Heart right ventricle (tissue), 16 donors: ENCODE measurements at regions not wholly inside any gene's neighbourhood (a gene's known extent, or its start where the extent isn't known, plus 50 kb on each side); places are given as distances from the start of the nearest gene placed in this dataset.
A peak's percentile ranks its signal among the peaks of the same experiment; 100 is the strongest.

ENCODE experiments used
- ATAC-seq, 8 donors: fragments of 200-7000 bp; cut with Tn5 transposase; one replicate each; pipeline ENCODE4 v1.9.1; 2020; ENCODE audit warnings: mild to moderate bottlenecking in 8 of 8, moderate library complexity in 8 of 8, moderate number of reproducible peaks in 1 of 8
- DNase-seq, 2 donors: peaks; one replicate each; pipeline ENCODE4 v3.0.0-alpha.2; 2020
- H3K27ac ChIP-seq, 10 donors: fragments of 200-600 bp; sonication (generic) in 2 of 10; one replicate each; pipeline versions ENCODE4 v1.5.0 to v1.8.0; 2020 to 2022; ENCODE audit warnings: mild to moderate bottlenecking in 3 of 10
- H3K27me3 ChIP-seq, 7 donors: fragments of 200-600 bp; one replicate each; pipeline ENCODE4 v1.8.0; 2021 to 2022; ENCODE audit warnings: mild to moderate bottlenecking in 2 of 7
- H3K36me3 ChIP-seq, 9 donors: fragments of 200-600 bp; sonication (generic) in 1 of 9; one replicate each; pipeline versions ENCODE4 v1.5.0 to v1.8.0; 2020 to 2022; ENCODE audit warnings: mild to moderate bottlenecking in 2 of 9
- H3K4me1 ChIP-seq, 9 donors: fragments of 200-600 bp; sonication (generic) in 1 of 9; one replicate each; pipeline versions ENCODE4 v1.5.0 to v1.8.0; 2020 to 2022; ENCODE audit warnings: mild to moderate bottlenecking in 4 of 9
- H3K4me3 ChIP-seq, 10 donors: fragments of 200-600 bp; sonication (generic) in 2 of 10; one replicate each; pipeline versions ENCODE4 v1.5.0 to v1.8.0; 2020 to 2022; ENCODE audit warnings: mild to moderate bottlenecking in 7 of 10, moderate library complexity in 2 of 10
- H3K9me3 ChIP-seq, 11 donors: fragments of 200-600 bp in 10 of 11; sonication (generic) in 2 of 11; one replicate each; pipeline versions ENCODE4 v1.5.0 to v1.8.0; 2013 to 2022; ENCODE audit warnings: mild to moderate bottlenecking in 2 of 11, control low read depth in 1 of 11, moderate library complexity in 1 of 11
- WGBS, 2 donors: extraction: QIAGEN DNeasy Blood & Tissue Kit; methylation state at CpG; one replicate each; pipeline ENCODE4 v1.1.7; 2013; ENCODE audit warnings: inconsistent platforms in 1 of 2; 5-methylcytosine and 5-hydroxymethylcytosine counted together
- intact Hi-C, 10 donors: fragments of 100-400 bp; cut with DNase I; formaldehyde crosslinking; loops; one replicate each; pipeline versions ENCODE4 v1.11.1 to v1.14.2; 2022
- TF ChIP-seq, protein P1 (sequence below), 9 donors: fragments of 200-600 bp; sonication (generic) in 2 of 9; IDR thresholded peaks; one replicate each; pipeline versions ENCODE4 v1.5.0 to v1.8.0; 2021 to 2022; ENCODE audit warnings: antibody characterized with exemption in 9 of 9, mild to moderate bottlenecking in 5 of 9, moderate library complexity in 1 of 9
- donor health status: Arrhythmogenic right ventricular cardiomyopathy.
- donor health status: ischemic (EF 13 %, LVEDD 7.1; RV severe dilation, severe dysfunction).
- donor health status: healthy with polysubstance abuse.
- donor health status: DM: no; HTN: yes; CAD: no.
- donor health status: DM: no; HTN: no; CAD: no.
- donor health status: ischemic (EF 25% LVEDD 6.9; RV normal size, moderate dysfunction).
- donor health status: ischemic (EF 25% LVEDD 5.7; RV mildly dilated, moderate dysfunction).
- donor health status: healthy.
- donor health status: DM: yes; HTN: yes; CAD: no.
- donor health status: Ischemic cardiomyopathy.
- donor health status: ischemic (EF 35%, LVEDD 5.7; RV mildly dilated, moderate dysfunction).
- donor health status: nonischemic (EF 11% LVEDD 7.7; RV severe dilation, severe dysfunction).
- donor health status: DM: yes; HTN: yes; CAD: no.
- donor health status: PGD.
- donor health status: ischemic (EF 29% LVEDD 5.4; RV normal size, mild dysfunction).
- donor health status: nonischemic (EF 23%, LVEDD 6.1; RV moderate dilation, normal function).

DNA sequence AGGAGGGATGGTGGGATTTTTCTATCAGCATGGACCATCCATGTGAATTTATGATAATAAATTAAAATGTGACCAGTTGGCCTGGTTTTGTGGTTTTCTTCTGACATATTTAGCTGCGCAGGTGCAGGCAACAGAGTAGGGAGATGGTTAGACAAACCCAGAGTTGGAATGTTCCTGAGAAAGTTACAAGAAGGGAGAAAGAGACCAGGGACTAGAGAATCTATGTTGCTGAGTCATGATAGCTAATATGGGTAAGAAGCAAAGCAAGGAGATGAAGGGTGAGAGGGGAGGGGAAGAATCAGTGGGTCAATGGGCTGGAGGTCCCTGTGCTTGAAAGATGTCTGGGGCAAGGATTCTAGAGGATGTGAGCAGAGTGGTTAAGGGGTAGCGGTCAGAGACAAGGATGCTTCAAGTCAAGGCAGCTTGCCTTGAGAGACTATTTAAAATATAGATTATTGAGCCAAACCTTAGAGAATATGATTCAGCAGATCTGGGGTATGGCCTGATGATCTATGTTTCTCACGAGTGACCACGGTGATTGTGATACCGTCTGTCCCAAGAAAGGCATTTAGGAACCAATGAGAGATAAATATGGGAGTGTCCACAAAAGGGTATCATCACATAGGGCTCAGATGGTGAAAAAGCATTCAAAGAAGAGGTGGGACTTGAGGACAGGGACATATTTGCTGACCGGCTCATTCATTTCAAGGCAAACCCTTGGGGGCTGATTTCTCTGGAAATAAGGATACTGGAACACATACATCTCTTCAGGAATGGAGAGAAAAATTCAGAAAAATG lies 219.7 kb upstream of the PLD5 start:
- Histone ChIP-seq H3K9me3 (peaks cover 0 to 18% (median 0%) of the 10 kb centered on the region in 11 donors), H3K27me3 (no peaks in the 10 kb centered on the region), H3K27ac (no peak overlapping the region), H3K36me3 (no peaks in the 10 kb centered on the region), H3K4me3 (no peak overlapping the region), H3K4me1 (peaks cover 0 to 5% (median 0%) of the 10 kb centered on the region in 9 donors)
- intact Hi-C loops, result no loop called here
- DNase-seq, result no peak
- 77 to 81% methylated on average over 6 of the region's 6 CpGs for WGBS, 2 donors
- no peak for ATAC-seq
- TF ChIP-seq, protein P1, sequence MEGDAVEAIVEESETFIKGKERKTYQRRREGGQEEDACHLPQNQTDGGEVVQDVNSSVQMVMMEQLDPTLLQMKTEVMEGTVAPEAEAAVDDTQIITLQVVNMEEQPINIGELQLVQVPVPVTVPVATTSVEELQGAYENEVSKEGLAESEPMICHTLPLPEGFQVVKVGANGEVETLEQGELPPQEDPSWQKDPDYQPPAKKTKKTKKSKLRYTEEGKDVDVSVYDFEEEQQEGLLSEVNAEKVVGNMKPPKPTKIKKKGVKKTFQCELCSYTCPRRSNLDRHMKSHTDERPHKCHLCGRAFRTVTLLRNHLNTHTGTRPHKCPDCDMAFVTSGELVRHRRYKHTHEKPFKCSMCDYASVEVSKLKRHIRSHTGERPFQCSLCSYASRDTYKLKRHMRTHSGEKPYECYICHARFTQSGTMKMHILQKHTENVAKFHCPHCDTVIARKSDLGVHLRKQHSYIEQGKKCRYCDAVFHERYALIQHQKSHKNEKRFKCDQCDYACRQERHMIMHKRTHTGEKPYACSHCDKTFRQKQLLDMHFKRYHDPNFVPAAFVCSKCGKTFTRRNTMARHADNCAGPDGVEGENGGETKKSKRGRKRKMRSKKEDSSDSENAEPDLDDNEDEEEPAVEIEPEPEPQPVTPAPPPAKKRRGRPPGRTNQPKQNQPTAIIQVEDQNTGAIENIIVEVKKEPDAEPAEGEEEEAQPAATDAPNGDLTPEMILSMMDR (IDR thresholded peaks at IDR 0.05), result no peak

DNA sequence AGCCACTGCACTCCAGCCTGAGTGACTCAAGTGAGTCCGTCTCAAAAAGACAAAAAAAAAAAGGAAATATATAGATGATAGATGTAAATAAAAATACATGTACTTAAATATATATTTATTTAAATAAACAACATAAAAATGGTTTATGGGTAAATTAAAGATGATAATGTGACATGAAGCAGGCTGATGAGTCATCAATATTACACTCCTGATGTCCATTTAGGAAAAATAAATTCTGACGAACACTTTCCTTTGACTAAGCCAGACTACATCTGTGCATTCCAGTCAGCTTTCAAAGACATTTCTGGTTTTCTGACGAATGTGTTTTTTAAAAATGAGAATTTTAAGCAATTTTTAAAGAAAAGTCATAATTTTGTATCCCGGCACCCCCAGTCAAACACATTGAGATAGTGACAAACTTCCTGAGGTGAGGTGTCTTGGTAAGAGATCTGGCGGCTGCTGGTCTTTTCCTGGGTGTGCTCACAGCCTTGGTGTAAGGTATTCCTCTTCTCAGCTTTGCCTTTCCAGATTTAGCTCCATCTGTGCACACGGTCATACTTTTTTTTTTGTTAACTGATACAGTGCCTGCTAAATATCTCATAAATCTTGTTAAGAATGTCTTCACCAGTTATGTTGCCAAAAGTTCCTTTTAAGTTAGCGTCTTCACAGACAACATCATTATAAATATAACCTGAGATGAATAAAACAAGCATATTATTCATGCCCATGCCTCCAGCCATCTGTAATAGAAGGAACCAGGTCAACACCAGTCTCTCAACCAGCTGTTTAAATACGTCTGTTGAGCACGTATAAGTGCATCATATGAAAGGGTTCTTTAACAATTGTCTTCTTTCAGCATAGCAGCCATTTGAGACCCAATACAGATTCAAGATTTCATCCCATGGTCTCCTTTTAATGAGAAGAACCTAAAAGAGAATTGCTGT lies 214.5 kb upstream of the PLD5 start:
- Histone ChIP-seq H3K9me3 (peaks cover 0 to 16% (median 0%) of the 10 kb centered on the region in 11 donors), H3K4me3 (no peak overlapping the region), H3K4me1 (peaks cover 0 to 8% (median 0%) of the 10 kb centered on the region in 9 donors), H3K27ac (no peak overlapping the region), H3K27me3 (no peaks in the 10 kb centered on the region), H3K36me3 (no peaks in the 10 kb centered on the region)
- WGBS, 2 donors, result 77 to 82% methylated on average over 9 of the region's 9 CpGs
- ATAC-seq (no peak), DNase-seq (no peak)
- TF ChIP-seq, protein P1 (IDR thresholded peaks at IDR 0.05), result no peak
- intact Hi-C loops, result no loop called here

DNA sequence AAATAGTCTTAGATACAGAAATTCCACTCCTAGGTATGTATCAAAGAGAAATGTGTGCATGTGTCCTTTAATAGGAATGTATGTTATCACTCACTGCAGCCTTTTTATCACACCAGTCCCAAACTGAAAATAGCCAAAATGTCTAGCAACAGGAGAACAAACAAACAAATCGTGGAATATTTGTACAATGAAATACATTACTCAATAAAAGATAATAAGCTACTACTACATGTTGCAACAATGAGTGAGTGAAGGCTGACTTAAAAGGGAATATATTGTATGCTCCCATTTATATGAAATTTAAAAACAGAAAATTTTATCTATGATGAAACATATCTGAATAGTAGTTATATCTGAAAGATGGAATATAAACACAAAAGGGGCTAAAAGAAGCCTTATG lies 212.1 kb upstream of the PLD5 start:
- no peak for DNase-seq
- H3K36me3 ChIP-seq, result no peaks in the 10 kb centered on the region
- H3K9me3 ChIP-seq, result peaks cover 0 to 23% (median 0%) of the 10 kb centered on the region in 11 donors
- intact Hi-C loops, result no loop called here
- peaks cover 0 to 8% (median 0%) of the 10 kb centered on the region in 9 donors for H3K4me1 ChIP-seq
- peak overlapping the region in 2 of 10 donors; percentile 23 to 26 for H3K27ac ChIP-seq
- TF ChIP-seq, protein P1 (IDR thresholded peaks at IDR 0.05), result no peak
- peak in 2 of 8 donors; percentile 33 to 82 for ATAC-seq
- H3K27me3 ChIP-seq, result no peaks in the 10 kb centered on the region
- WGBS, 2 donors, result 18 to 20% methylated on average over 1 of the region's 1 CpG
- H3K4me3 ChIP-seq, result no peak overlapping the region

DNA sequence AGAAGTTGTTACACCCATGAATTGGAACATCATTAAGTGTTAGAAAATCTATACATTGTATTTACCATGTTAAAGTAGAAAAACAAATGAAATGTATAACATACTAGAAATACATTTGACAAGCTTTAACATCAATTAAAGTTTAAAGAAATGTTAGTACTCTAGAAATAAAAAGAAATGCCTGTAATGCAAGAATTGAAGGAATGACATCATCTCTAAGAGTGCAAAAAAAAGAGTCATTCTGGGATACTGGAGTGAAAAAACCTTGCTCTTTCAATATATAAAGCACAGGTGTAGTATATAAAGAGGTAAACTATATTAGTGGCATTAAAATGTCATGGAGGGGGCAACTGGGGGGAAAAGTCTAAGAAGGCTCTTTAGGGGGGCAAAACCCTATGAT lies 210.8 kb upstream of the PLD5 start:
- no peaks in the 10 kb centered on the region for H3K36me3 ChIP-seq
- no peak overlapping the region for H3K4me3 ChIP-seq
- TF ChIP-seq, protein P1 (IDR thresholded peaks at IDR 0.05), result no peak
- no peaks in the 10 kb centered on the region for H3K27me3 ChIP-seq
- intact Hi-C loops, result no loop called here
- H3K9me3 ChIP-seq, result peaks cover 0 to 14% (median 0%) of the 10 kb centered on the region in 11 donors
- H3K4me1 ChIP-seq, result peaks cover 0 to 8% (median 0%) of the 10 kb centered on the region in 9 donors
- H3K27ac ChIP-seq, result no peak overlapping the region
- no peak for ATAC-seq
- DNase-seq, result no peak
